NCI-H345 treated with DMSO at 0.1 percent for 48 hours (cell line): ENCODE measurements at regions not wholly inside any gene's neighbourhood (a gene's known extent, or its start where the extent isn't known, plus 50 kb on each side); places are given as distances from the start of the nearest gene placed in this dataset.

Source experiments
- DNase-seq: peaks from one replicate; lab custom pipeline; 2025; ENCODE audit not compliant: unreplicated experiment; lab: John Stamatoyannopoulos, UW

GRCh38 chr14:26319139-26319864, 278.5 kb downstream of the NOVA1 start:
- no peak for DNase-seq

DNA sequence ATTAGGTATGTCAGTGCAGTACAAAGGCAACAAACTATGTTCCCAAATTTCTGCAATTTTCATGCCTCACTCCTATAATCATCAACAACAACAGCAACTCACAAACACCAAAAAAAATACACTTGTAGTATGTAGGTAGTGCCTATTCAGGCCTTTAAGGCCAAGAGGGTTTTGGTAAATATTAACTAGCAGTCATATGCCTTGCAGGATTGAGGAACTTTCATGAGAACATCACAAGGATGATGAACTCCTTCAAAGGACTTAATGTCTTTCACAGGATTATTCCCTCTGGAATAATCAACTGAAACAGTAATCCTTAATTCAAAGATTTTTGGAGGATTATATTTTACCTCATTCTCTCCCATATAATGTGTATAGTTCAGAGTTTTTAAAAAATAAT, 293.8 kb downstream of the NOVA1 start:
- no peak for DNase-seq

DNA sequence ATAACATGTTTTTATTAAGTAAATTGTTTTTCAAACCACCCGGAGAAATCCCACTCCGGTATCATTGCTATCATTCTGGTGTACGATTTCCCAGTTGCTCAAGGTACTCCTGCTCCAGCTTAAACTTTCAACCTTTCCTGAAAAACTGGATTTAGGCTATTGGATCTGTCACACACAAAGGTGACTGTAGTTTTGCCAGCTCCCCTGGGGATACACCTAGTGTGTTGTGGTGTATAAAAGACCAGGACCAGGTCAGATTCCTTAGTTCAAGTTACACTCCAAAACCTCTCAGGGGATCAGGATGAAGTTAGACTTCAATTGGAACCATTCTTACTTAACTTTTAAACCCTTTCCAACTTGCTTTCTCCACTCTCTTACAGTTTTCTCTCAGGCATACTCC, 303.9 kb downstream of the NOVA1 start:
- no peak for DNase-seq

DNA sequence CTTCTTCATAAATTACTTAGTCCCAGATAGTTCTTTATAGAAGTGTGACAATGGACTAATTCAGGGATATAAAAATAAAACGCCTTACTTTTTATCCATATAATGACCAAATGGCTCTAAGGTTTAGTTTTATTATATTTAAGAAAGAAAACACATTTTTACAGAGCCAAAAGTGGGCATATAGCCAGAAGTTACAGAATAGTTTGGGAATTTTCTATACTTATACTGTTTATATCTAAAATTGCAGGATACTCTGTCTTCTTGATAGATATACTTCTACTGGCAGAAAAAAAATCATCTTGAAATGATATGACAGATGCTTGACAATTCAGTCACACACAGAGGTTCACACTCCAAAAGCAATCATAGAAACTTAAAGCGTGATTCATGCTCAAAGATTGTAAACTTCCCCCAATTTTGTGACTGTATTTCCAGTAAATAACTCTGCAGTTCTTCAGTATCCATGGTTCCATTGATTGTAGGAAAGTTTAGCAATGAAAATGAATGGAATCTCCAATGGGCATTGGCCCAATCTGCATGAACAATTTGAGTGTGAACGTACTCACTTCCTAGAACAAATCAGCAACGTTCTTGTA, 307.8 kb downstream of the NOVA1 start:
- no peak for DNase-seq

DNA sequence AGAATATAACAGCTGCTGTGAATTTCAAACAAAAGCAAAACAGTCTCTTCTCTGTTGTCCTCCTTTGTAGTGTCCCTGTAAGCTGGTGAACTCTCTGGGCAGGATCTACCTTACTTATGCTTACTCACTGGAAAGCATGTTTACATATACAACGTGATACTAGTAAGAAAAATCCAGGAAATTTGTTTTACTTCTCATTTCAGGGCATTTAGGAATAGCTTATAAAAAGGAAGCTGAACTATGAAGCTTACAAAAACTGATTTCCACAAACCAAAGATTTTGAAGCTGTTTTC, 311.0 kb downstream of the NOVA1 start:
- DNase-seq: peak; percentile 36

DNA sequence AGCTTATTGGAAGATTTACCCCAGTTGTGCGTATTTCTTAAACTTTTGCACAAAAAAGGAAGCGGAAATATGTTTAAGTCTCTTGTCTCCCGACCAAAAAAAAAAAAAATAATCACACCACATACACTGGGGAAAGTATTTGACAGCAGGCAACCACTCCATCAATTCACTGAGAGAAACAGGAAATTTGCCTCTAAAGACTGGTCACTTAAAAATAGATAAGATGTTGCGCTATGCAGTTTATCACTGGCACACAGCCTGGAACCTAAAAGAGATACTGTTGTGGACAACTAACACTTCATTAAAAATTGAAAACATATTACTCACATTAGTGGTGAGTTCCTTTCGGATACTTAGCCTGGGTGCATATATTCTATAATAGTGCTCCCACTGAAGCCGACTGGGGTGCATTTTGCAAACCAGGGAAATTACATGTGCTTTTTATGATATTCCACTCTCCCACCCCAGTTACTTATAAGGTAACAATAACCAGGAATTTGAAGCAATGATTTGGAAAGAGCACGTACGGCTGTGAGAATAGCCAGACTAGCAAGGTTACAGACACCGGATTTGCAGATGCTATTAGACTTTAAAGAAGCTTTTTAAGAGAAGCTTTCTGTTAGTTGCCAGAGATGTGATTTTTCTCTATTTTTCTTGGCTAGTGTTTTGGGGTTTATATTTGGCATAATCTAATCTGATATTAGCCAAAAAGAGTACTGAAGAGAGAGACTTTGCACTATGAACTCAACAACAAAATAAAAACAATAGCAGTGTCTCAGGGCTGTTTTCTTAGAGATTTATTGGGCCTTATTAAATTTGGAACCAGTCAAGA, 311.5 kb downstream of the NOVA1 start:
- DNase-seq: peak; percentile 76

- peak; percentile 86 for DNase-seq
Observed at GRCh38 chr14:26282578-26282977, 315.3 kb downstream of the NOVA1 start.

DNA sequence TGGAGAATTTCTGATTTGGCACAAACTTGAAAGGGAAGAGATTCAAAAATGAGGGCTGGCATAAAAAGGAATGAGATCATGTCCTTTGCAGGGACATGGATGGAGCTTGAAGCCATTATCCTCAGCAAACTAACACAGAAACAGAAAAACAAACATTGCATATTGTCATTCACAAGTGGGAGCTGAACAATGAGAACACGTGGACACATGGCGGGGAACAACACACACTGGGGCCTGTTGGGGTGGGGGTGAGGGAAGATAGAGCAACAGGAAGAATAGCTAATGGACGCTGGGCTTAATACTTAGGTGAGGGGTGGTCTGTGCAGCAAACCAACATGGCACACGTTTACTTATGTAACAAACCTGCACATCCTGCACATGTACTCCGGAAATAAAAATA, 315.8 kb downstream of the NOVA1 start:
- DNase-seq: peak; percentile 83

DNA sequence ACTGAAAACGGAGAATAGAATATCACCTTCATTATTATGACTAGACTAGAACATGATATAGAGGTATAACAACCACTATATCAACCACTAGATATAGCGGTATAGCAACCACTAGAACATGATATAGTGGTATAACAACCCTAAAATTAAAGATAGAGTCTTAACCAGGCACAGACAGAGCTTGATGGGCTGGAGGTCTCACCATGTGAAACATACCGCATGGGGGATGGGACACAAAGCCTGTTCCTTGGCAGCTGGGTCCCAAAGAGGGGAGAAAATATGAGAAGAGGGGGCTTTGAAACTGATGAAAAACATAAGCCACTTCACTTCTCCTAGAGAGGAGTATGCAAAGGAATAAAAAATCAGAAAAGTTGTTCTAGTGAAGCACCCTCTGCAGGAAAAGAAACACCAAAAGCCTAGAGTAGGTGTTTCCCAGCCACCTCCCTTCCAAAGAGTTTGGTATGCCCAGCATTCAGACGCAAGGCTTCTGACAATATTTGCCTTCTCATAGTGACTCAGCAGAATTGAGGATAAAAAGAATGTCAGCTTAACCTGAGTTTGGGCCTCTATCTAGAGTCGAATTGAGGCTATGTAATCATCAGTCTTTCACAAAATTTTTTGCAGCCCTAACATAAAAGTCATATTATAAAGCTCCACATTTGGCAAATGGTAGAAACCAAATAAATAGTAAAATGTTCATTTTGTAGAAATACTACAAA, 316.4 kb downstream of the NOVA1 start:
- peak; percentile 73 for DNase-seq

DNA sequence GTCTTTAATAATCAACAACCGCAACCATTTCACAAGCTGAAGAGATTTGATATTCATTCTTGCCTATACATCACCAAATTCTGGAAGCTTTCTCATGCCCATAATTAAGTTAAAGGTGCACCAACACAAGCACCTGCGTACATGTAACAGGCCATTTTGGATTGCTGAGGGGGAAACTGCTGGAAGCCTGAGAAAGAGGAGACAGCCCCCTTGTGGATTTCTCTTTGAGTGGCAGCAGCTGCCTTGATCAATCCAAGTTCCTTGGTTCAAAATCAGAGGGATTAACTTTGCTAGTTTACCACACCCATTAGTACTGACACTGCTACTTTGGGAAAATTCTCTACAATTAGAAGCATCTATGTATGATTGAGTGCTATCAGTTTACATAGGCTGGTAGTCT, 321.1 kb downstream of the NOVA1 start:
- DNase-seq: no peak

- no peak for DNase-seq
Observed at GRCh38 chr14:26265170-26265685, 332.6 kb downstream of the NOVA1 start.

- DNase-seq: no peak
Observed at GRCh38 chr14:26261368-26262122, 336.3 kb downstream of the NOVA1 start.

DNA sequence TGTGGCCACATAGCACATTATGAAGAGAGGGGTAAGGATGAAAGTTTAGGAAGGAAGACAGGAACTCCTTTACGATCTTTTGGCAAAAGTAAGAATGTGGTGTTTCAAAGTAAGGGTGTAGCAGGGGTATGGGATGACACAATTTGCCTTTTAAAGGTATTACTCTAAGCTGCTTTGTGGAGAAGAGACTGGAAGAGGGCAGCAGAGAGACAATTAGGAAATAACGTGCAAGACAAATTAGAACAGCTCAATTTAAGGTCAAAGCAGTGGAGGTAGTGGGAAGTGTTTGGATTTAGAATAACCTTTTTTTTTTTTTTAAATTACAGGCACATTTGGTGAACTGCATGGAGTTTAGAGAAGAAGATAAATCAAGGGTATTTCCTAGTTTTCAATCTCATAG, 342.6 kb downstream of the NOVA1 start:
- DNase-seq: no peak

DNA sequence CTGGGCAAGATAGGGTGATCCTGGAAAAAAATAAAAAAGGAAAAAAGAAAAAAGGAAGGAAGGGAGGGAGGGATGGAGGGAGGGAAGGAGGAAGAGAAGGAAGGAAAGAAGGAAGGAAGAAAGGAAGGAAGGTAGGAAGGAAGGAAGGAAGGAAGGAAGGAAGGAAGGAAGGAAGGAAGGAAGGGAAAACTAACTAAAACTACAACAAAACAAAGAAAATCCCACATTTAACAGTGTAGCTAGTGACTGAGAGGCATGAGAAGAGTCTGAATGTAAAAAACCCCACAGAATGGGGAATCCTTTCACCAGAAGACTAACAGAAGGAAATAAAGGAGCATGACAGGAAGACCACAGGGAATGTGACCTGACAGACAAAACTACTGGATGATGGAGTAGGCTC, 345.7 kb downstream of the NOVA1 start:
- DNase-seq: no peak

GRCh38 chr14:26233118-26233517, 364.7 kb downstream of the NOVA1 start:
- peak; percentile 59 for DNase-seq

DNA sequence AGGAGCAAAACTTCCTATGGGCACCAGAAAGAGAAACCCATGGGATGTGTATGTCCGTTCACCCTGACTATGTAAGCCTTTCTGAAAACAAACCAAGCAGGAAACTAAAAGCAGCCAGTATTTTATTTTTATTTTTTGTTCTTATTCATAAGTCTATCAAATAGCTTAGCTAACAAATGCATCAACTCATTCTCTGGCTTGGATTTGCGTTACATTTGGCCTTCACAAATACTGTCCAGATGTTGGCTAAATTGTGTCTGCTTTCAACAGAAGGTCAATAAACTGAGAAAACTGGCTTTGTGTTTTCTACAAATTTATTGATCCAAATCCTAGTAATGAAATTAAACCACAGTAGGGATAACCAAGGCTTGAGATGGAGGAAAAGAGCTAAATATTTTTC, 379.0 kb downstream of the NOVA1 start:
- DNase-seq: no peak

DNA sequence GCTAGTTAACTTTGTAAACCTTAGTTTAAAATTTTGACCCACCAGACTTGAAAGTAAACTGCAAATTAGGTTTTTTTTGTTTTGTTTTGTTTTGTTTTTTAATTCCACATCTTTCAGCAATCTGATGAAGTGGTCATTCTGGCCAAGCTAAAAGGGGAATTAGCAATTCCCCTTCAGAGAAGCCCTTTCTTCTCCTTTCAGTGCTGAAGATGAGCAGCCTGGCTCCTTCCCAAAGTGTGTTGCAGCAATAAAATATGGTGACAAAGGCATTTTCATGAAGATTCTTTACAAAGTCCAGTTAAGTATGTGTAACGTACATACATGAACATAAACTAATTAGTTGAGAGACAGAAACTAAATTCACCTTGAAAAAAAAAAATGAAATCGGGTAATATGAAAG, 380.1 kb downstream of the NOVA1 start:
- DNase-seq: no peak

DNA sequence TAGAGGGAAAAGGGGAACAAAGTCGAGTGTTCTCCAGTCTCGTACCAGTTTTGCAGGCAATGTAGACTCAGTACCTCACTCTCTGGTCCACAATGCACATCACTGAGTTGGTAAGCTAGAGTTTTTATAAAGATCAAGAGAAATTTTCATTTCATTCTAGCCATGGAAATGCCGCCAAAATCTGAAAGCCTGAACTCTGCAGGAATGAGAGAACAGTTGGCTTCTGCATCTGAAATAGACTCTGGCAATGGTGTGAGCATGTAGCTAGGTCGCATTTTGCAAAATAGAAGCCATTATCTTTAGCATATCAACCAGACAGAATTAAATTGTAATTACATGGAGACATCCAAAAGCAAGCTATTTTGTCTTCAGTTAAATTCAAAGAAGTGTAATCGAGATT, 381.0 kb downstream of the NOVA1 start:
- no peak for DNase-seq

- no peak for DNase-seq
Observed at GRCh38 chr14:26213846-26214575, 383.8 kb downstream of the NOVA1 start.

DNA sequence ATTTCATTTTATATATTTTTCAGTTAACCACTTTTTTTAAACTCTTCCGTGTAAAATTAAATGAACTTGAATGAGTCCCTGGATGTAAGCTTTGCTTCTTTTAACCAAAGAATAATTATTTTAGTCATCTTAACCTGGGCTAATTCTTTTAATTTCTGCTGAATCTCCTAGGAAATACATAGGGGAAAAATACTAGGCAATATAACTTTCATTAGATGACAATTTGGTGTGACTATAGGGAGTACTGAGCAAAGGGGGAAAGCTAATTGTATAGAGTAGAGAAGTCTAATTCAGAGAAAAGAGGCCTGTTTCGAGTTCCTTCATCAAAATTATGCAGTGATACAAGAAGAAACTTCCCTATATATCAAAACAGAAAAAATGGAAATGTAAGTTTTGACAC, 388.1 kb downstream of the NOVA1 start:
- no peak for DNase-seq
